GM23338 (cell line): ENCODE measurements at regions not wholly inside any gene's neighbourhood (a gene's known extent, or its start where the extent isn't known, plus 50 kb on each side); places are given as distances from the start of the nearest gene placed in this dataset.

ENCODE experiments used
- CREB1 ChIP-seq: fragments of 250-450 bp; sonication (Bioruptor Pico); IDR thresholded peaks from 2 replicates; pipeline ENCODE4 v1.5.0; 2020; ENCODE audit warnings: low read depth, mild to moderate bottlenecking, moderate library complexity
- CTCF ChIP-seq, 2 experiments: fragments of 200-600 bp in 1 of 2; sonication (generic) in 1 of 2; conservative IDR thresholded peaks; 2 replicates each; pipeline versions ENCODE4 v1.5.1 to v1.6.1; 2016 to 2017; ENCODE audit warnings: antibody characterized with exemption in 2 of 2, low read depth in 2 of 2, mild to moderate bottlenecking in 2 of 2, moderate library complexity in 1 of 2
- EZH2 ChIP-seq: fragments of 200-600 bp; sonication (generic); IDR thresholded peaks from one replicate; pipeline ENCODE4 v1.8.0; 2017; ENCODE audit warnings: antibody characterized with exemption, mild to moderate bottlenecking, low read depth; ENCODE audit not compliant: unreplicated experiment
- EZH2phosphoT487 ChIP-seq: fragments of 200-600 bp; sonication (generic); IDR thresholded peaks from one replicate; pipeline ENCODE4 v1.8.1; 2018; ENCODE audit warnings: antibody characterized with exemption; ENCODE audit not compliant: unreplicated experiment
- JUNB ChIP-seq: IDR thresholded peaks from one replicate; pipeline ENCODE4 v1.6.1; 2016; ENCODE audit warnings: antibody characterized with exemption; ENCODE audit not compliant: unreplicated experiment
- NANOG ChIP-seq: IDR thresholded peaks from 2 replicates; pipeline ENCODE4 v1.6.1; 2016; ENCODE audit warnings: antibody characterized with exemption, borderline replicate concordance
- POLR2AphosphoS5 ChIP-seq: IDR thresholded peaks from 2 replicates; pipeline ENCODE4 v1.6.1; 2016; ENCODE audit warnings: antibody characterized with exemption, low read depth
- REST ChIP-seq: IDR thresholded peaks from one replicate; pipeline ENCODE4 v1.6.1; 2018; ENCODE audit warnings: antibody characterized with exemption; ENCODE audit not compliant: unreplicated experiment
- STAT1 ChIP-seq: IDR thresholded peaks from one replicate; pipeline ENCODE4 v1.6.1; 2016; ENCODE audit warnings: antibody characterized with exemption; ENCODE audit not compliant: unreplicated experiment
- ZNF114 ChIP-seq: fragments of 250-450 bp; sonication (Bioruptor Pico); IDR thresholded peaks from 2 replicates; pipeline ENCODE4 v1.5.0; 2020; ENCODE audit warnings: mild to moderate bottlenecking, moderate library complexity

GRCh38 chr2:2730301-2730833 lies 399.3 kb upstream of the MYT1L start:
- TF ChIP-seq CTCF (conservative IDR thresholded peaks at IDR 0.05; ENCODE audit: low read depth in 2 of 2) (no peak), POLR2AphosphoS5 (no peak), EZH2 (no peak), EZH2phosphoT487 (no peak), REST (no peak), CREB1 (no peak), STAT1 (no peak), JUNB (no peak), ZNF114 (no peak), NANOG (no peak)
